ENCODE measurements at regions not wholly inside any gene's neighbourhood (a gene's known extent, or its start where the extent isn't known, plus 50 kb on each side); places are given as distances from the start of the nearest gene placed in this dataset.

GRCh38 chr16:56032072-56032471 is 156.9 kb upstream of the CES5A start:
- Mint-ChIP-seq H3K9me3 (peaks cover 14% of the 10 kb centered on the region), H3K27ac (no peak overlapping the region), H3K36me3 (peaks cover 9% of the 10 kb centered on the region), H3K4me1 (no peaks in the 10 kb centered on the region), H3K4me3 (no peak overlapping the region), H3K27me3 (ENCODE audit: low read depth) (no peaks in the 10 kb centered on the region; the same call in 1 of the 2 replicates)
- ChIA-PET CTCF (no interaction called here), POLR2A (no interaction called here)
- DNase-seq (ENCODE audit: low spot score) (no peak), ATAC-seq (no peak)
- no peak for TF ChIP-seq SOX15 (CRISPR knock-in tag; IDR thresholded peaks at IDR 0.05)
- no peak for TF ChIP-seq TCF7 (CRISPR knock-in tag; IDR thresholded peaks at IDR 0.05; ENCODE audit: low read depth)
- TF ChIP-seq, protein P1, sequence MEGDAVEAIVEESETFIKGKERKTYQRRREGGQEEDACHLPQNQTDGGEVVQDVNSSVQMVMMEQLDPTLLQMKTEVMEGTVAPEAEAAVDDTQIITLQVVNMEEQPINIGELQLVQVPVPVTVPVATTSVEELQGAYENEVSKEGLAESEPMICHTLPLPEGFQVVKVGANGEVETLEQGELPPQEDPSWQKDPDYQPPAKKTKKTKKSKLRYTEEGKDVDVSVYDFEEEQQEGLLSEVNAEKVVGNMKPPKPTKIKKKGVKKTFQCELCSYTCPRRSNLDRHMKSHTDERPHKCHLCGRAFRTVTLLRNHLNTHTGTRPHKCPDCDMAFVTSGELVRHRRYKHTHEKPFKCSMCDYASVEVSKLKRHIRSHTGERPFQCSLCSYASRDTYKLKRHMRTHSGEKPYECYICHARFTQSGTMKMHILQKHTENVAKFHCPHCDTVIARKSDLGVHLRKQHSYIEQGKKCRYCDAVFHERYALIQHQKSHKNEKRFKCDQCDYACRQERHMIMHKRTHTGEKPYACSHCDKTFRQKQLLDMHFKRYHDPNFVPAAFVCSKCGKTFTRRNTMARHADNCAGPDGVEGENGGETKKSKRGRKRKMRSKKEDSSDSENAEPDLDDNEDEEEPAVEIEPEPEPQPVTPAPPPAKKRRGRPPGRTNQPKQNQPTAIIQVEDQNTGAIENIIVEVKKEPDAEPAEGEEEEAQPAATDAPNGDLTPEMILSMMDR (IDR thresholded peaks at IDR 0.05): no peak
- no peak for TF ChIP-seq FOXJ3 (CRISPR knock-in tag; IDR thresholded peaks at IDR 0.05; ENCODE audit: borderline replicate concordance)
- no peak for TF ChIP-seq JUN (CRISPR knock-in tag; IDR thresholded peaks at IDR 0.05)
- no peak for TF ChIP-seq CREM (CRISPR knock-in tag; IDR thresholded peaks at IDR 0.05)
- TF ChIP-seq FOXP1 (CRISPR knock-in tag; IDR thresholded peaks at IDR 0.05; ENCODE audit: borderline replicate concordance): no peak
- TF ChIP-seq, protein P2, sequence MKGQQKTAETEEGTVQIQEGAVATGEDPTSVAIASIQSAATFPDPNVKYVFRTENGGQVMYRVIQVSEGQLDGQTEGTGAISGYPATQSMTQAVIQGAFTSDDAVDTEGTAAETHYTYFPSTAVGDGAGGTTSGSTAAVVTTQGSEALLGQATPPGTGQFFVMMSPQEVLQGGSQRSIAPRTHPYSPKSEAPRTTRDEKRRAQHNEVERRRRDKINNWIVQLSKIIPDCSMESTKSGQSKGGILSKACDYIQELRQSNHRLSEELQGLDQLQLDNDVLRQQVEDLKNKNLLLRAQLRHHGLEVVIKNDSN (CRISPR knock-in tag; IDR thresholded peaks at IDR 0.05): no peak
- TF ChIP-seq ZBTB21 (CRISPR knock-in tag; IDR thresholded peaks at IDR 0.05; ENCODE audit: borderline replicate concordance): no peak
- TF ChIP-seq ZNF263 (CRISPR knock-in tag; IDR thresholded peaks at IDR 0.05; ENCODE audit: low read depth): no peak
- no peak for TF ChIP-seq ZNF396 (CRISPR knock-in tag; IDR thresholded peaks at IDR 0.05; ENCODE audit: borderline replicate concordance)
- TF ChIP-seq FOXK1 (CRISPR knock-in tag; IDR thresholded peaks at IDR 0.05): no peak
- TF ChIP-seq ATF1 (CRISPR knock-in tag; IDR thresholded peaks at IDR 0.05): no peak
- TF ChIP-seq, protein P3, sequence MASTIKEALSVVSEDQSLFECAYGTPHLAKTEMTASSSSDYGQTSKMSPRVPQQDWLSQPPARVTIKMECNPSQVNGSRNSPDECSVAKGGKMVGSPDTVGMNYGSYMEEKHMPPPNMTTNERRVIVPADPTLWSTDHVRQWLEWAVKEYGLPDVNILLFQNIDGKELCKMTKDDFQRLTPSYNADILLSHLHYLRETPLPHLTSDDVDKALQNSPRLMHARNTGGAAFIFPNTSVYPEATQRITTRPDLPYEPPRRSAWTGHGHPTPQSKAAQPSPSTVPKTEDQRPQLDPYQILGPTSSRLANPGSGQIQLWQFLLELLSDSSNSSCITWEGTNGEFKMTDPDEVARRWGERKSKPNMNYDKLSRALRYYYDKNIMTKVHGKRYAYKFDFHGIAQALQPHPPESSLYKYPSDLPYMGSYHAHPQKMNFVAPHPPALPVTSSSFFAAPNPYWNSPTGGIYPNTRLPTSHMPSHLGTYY (CRISPR knock-in tag; IDR thresholded peaks at IDR 0.05): no peak
- TF ChIP-seq RELA (CRISPR knock-in tag; IDR thresholded peaks at IDR 0.05; ENCODE audit: borderline replicate concordance): no peak
- TF ChIP-seq GABPB1 (CRISPR knock-in tag; IDR thresholded peaks at IDR 0.05): no peak
- TF ChIP-seq ZNF121 (CRISPR knock-in tag; IDR thresholded peaks at IDR 0.05): no peak
- TF ChIP-seq NFE2L1 (CRISPR knock-in tag; IDR thresholded peaks at IDR 0.05): no peak
- TF ChIP-seq EMX1 (CRISPR knock-in tag; IDR thresholded peaks at IDR 0.05): no peak

- ATAC-seq (peak; percentile 85), DNase-seq (ENCODE audit: low spot score) (no peak)
- H3K36me3 Mint-ChIP-seq: no peaks in the 10 kb centered on the region
- no peaks in the 10 kb centered on the region; the same call in 1 of the 2 replicates for H3K27me3 Mint-ChIP-seq (ENCODE audit: low read depth)
- no peak for TF ChIP-seq NFYB (CRISPR knock-in tag; conservative IDR thresholded peaks at IDR 0.05; ENCODE audit: low read depth)
- TF ChIP-seq SMAD4 (CRISPR knock-in tag; IDR thresholded peaks at IDR 0.05): no peak
- TF ChIP-seq ATF1 (CRISPR knock-in tag; IDR thresholded peaks at IDR 0.05): no peak
- TF ChIP-seq OVOL2 (CRISPR knock-in tag; IDR thresholded peaks at IDR 0.05; ENCODE audit: borderline replicate concordance): no peak
- no peak for TF ChIP-seq HMGA2 (CRISPR knock-in tag; IDR thresholded peaks at IDR 0.05)
- no peak for TF ChIP-seq PRRX2 (CRISPR knock-in tag; IDR thresholded peaks at IDR 0.05)
- no peak for TF ChIP-seq TCF7 (CRISPR knock-in tag; IDR thresholded peaks at IDR 0.05; ENCODE audit: low read depth)
- no peak for TF ChIP-seq NFE2L1 (CRISPR knock-in tag; IDR thresholded peaks at IDR 0.05)
- no peak for TF ChIP-seq EMX1 (CRISPR knock-in tag; IDR thresholded peaks at IDR 0.05)
- TF ChIP-seq ZNF423 (CRISPR knock-in tag; IDR thresholded peaks at IDR 0.05): no peak
- no peak for TF ChIP-seq AR (CRISPR knock-in tag; IDR thresholded peaks at IDR 0.05)
- TF ChIP-seq ELF4 (CRISPR knock-in tag; IDR thresholded peaks at IDR 0.05; ENCODE audit: low read depth): no peak
- no peak for TF ChIP-seq USF2 (CRISPR knock-in tag; IDR thresholded peaks at IDR 0.05)
- no peak overlapping the region for H3K27ac Mint-ChIP-seq
- ChIA-PET CTCF (interaction anchor here (1.0 to 1.3 kb wide), 2 partner anchors 280 to 328 kb away, joined by 3 read pairs; no protein-coding TSS in a partner anchor), POLR2A (no interaction called here)
- H3K9me3 Mint-ChIP-seq: no peaks in the 10 kb centered on the region
- H3K4me1 Mint-ChIP-seq: no peaks in the 10 kb centered on the region
- no peak overlapping the region for H3K4me3 Mint-ChIP-seq
Observed at GRCh38 chr16:56029026-56029425, 153.9 kb upstream of the CES5A start.
